HG02943 (cell line): ENCODE measurements at regions not wholly inside any gene's neighbourhood (a gene's known extent, or its start where the extent isn't known, plus 50 kb on each side); places are given as distances from the start of the nearest gene placed in this dataset.
"Not testable (repeated sequence)": the region's sequence is repeated elsewhere in the genome, so short reads cannot be mapped to it uniquely, and the experiment has no call there.

Experiments used
- ATAC-seq: cut with Tn5 transposase; IDR thresholded peaks from one replicate; pipeline ENCODE4 v1.9.1; 2021; ENCODE audit warnings: mild to moderate bottlenecking, low read depth, moderate library complexity; ENCODE audit not compliant: unreplicated experiment

GRCh38 chr6:66628917-66629316 lies 921.9 kb upstream of the EYS start:
- ATAC-seq: no peak

- no peak for ATAC-seq
These were observed 916.0 kb upstream of the EYS start for GRCh38 chr6:66623050-66623449.

GRCh38 chr6:66605971-66606370 lies 898.9 kb upstream of the EYS start:
- no peak for ATAC-seq

GRCh38 chr6:66605011-66605410 lies 898.0 kb upstream of the EYS start:
- no peak for ATAC-seq

- ATAC-seq: no peak
These were observed 892.5 kb upstream of the EYS start for GRCh38 chr6:66599541-66599940.

GRCh38 chr6:66578362-66578761 lies 871.3 kb upstream of the EYS start:
- no peak for ATAC-seq

- no peak for ATAC-seq
These were observed 861.2 kb upstream of the EYS start for GRCh38 chr6:66568271-66568670.

- ATAC-seq: no peak
These were observed 854.5 kb upstream of the EYS start for GRCh38 chr6:66561479-66561878.

- ATAC-seq: no peak
These were observed 851.2 kb upstream of the EYS start for GRCh38 chr6:66558189-66558588.

GRCh38 chr6:66556936-66557335 lies 849.9 kb upstream of the EYS start:
- no peak for ATAC-seq

- ATAC-seq: no peak
These were observed 848.1 kb upstream of the EYS start for GRCh38 chr6:66555082-66555481.

GRCh38 chr6:66553441-66553840 lies 846.4 kb upstream of the EYS start:
- no peak for ATAC-seq

GRCh38 chr6:66538551-66539135 lies 831.6 kb upstream of the EYS start:
- no peak for ATAC-seq

GRCh38 chr6:66533921-66534404 lies 826.9 kb upstream of the EYS start:
- no peak for ATAC-seq

- no peak for ATAC-seq
These were observed 819.0 kb upstream of the EYS start for GRCh38 chr6:66526061-66526460.

- no peak for ATAC-seq
These were observed 815.8 kb upstream of the EYS start for GRCh38 chr6:66522864-66523263.

GRCh38 chr6:66516377-66516776 lies 809.4 kb upstream of the EYS start:
- ATAC-seq: no peak

- no peak for ATAC-seq
These were observed 801.4 kb upstream of the EYS start for GRCh38 chr6:66508433-66508832.

- no peak for ATAC-seq
These were observed 792.8 kb upstream of the EYS start for GRCh38 chr6:66499851-66500250.

- no peak for ATAC-seq
These were observed 789.6 kb upstream of the EYS start for GRCh38 chr6:66496659-66497058.

GRCh38 chr6:66494643-66495042 lies 787.6 kb upstream of the EYS start:
- not testable (repeated sequence) for ATAC-seq

GRCh38 chr6:66489269-66489987 lies 782.4 kb upstream of the EYS start:
- ATAC-seq: no peak
